ENCODE measurements at regions not wholly inside any gene's neighbourhood (a gene's known extent, or its start where the extent isn't known, plus 50 kb on each side); places are given as distances from the start of the nearest gene placed in this dataset.

DNA sequence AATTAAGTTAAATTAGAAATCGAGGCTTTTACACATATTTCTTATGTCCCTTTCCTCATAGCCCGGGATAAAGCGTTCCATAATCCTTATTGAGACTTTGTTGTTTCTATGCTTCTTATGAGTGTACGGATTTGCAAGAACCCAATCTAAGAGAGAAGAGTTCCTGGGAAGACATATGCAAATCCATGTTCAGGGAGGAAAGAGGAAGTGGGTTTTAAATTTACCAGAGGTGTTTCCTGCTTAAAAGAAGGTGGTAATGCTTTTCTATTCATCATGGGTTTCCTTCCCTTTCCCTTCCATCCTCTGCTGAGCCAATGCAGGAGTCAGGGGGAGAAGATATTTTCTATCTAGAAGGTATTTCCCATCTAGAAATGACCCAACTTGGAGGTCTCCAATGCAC, 345.8 kb downstream of the ZNF516 start:
- TF ChIP-seq, protein P1, sequence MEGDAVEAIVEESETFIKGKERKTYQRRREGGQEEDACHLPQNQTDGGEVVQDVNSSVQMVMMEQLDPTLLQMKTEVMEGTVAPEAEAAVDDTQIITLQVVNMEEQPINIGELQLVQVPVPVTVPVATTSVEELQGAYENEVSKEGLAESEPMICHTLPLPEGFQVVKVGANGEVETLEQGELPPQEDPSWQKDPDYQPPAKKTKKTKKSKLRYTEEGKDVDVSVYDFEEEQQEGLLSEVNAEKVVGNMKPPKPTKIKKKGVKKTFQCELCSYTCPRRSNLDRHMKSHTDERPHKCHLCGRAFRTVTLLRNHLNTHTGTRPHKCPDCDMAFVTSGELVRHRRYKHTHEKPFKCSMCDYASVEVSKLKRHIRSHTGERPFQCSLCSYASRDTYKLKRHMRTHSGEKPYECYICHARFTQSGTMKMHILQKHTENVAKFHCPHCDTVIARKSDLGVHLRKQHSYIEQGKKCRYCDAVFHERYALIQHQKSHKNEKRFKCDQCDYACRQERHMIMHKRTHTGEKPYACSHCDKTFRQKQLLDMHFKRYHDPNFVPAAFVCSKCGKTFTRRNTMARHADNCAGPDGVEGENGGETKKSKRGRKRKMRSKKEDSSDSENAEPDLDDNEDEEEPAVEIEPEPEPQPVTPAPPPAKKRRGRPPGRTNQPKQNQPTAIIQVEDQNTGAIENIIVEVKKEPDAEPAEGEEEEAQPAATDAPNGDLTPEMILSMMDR (IDR thresholded peaks at IDR 0.05), result no peak
- TF ChIP-seq POLR2A (IDR thresholded peaks at IDR 0.05), result no peak
